Suprapubic skin (tissue), 4 donors: ENCODE measurements at regions not wholly inside any gene's neighbourhood (a gene's known extent, or its start where the extent isn't known, plus 50 kb on each side); places are given as distances from the start of the nearest gene placed in this dataset.

Experiments used
- EP300 ChIP-seq: sonication (generic); formaldehyde crosslinking; IDR thresholded peaks from one replicate; pipeline ENCODE4 v1.6.1; 2017; ENCODE audit warnings: antibody characterized with exemption
- POLR2A ChIP-seq, 2 donors: fragments of 450-650 bp; IDR thresholded peaks; one replicate each; pipeline ENCODE4 v1.6.1; 2017; ENCODE audit warnings: antibody characterized with exemption in 2 of 2, mild to moderate bottlenecking in 2 of 2, moderate library complexity in 2 of 2
- POLR2AphosphoS5 ChIP-seq, 3 donors: sonication (generic); formaldehyde crosslinking; IDR thresholded peaks; one replicate each; pipeline ENCODE4 v1.6.1; 2017; ENCODE audit warnings: antibody characterized with exemption in 3 of 3
- TF ChIP-seq, protein P1 (sequence below), 2 donors: fragments of 200-600 bp in 1 of 2; fragments of 450-650 bp in 1 of 2; sonication (generic) in 1 of 2; IDR thresholded peaks; one replicate each; pipeline ENCODE4 v1.5.1; 2016 to 2019; ENCODE audit warnings: antibody characterized with exemption in 2 of 2, mild to moderate bottlenecking in 1 of 2, moderate library complexity in 1 of 2

- TF ChIP-seq, protein P1, sequence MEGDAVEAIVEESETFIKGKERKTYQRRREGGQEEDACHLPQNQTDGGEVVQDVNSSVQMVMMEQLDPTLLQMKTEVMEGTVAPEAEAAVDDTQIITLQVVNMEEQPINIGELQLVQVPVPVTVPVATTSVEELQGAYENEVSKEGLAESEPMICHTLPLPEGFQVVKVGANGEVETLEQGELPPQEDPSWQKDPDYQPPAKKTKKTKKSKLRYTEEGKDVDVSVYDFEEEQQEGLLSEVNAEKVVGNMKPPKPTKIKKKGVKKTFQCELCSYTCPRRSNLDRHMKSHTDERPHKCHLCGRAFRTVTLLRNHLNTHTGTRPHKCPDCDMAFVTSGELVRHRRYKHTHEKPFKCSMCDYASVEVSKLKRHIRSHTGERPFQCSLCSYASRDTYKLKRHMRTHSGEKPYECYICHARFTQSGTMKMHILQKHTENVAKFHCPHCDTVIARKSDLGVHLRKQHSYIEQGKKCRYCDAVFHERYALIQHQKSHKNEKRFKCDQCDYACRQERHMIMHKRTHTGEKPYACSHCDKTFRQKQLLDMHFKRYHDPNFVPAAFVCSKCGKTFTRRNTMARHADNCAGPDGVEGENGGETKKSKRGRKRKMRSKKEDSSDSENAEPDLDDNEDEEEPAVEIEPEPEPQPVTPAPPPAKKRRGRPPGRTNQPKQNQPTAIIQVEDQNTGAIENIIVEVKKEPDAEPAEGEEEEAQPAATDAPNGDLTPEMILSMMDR (IDR thresholded peaks at IDR 0.05) = no peak
- no peak for TF ChIP-seq POLR2A (IDR thresholded peaks at IDR 0.05)
- no peak for TF ChIP-seq POLR2AphosphoS5 (IDR thresholded peaks at IDR 0.05)
- no peak for TF ChIP-seq EP300
Measured at GRCh38 chr5:87951661-87952060, 317.0 kb downstream of the TMEM161B start.
